NCI-H2227 treated with DMSO at 0.1 percent for 48 hours (cell line): ENCODE measurements at regions not wholly inside any gene's neighbourhood (a gene's known extent, or its start where the extent isn't known, plus 50 kb on each side); places are given as distances from the start of the nearest gene placed in this dataset.

Experiments
- DNase-seq: peaks from one replicate; lab custom pipeline; 2025; lab: John Stamatoyannopoulos, UW

DNA sequence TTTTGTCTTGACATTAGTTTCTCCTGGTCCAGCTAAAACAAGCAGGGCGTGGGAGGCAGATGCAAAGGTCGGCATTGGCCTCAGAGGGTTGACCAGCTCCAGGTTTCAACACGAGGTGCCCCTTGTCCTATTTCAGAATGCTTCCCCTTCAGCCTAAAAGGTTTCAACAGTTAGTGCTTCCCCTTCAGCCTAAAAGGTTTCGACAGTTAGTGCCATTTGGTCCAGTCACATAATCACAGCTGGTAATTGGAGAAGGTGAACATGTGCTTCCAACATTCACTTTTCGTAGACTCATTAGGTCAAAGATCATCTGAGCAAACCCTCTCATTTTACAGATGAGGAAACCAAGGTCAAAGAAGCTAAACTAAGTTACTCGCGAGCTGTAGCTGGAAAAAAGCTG lies 270.3 kb upstream of the MAP3K1 start:
- DNase-seq = no peak

GRCh38 chr5:56543441-56544388 lies 271.6 kb upstream of the MAP3K1 start:
- DNase-seq = no peak

- no peak for DNase-seq
Measured at GRCh38 chr5:56540266-56540665, 275.1 kb upstream of the MAP3K1 start.

GRCh38 chr5:56538580-56538979 lies 276.8 kb upstream of the MAP3K1 start:
- DNase-seq = no peak

DNA sequence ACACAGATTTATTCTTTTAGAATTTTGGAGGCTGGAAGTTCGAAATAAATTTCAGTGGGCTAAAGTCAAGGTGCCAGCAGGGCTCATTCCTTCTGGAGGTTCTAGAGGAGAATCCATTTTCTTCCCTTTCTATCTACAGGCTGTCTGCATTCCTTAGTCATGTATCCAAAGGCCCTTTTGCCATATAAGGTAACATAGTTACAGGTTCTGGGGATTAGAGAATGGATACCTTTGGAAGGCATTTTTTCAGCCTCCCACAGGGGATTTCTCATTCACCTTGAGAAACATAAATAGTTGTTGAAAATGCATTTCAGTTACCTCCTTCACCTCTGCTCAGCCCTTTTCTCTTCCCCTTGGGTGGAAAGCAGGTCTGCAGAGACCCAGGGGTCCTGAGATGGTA lies 280.0 kb upstream of the MAP3K1 start:
- DNase-seq = no peak

DNA sequence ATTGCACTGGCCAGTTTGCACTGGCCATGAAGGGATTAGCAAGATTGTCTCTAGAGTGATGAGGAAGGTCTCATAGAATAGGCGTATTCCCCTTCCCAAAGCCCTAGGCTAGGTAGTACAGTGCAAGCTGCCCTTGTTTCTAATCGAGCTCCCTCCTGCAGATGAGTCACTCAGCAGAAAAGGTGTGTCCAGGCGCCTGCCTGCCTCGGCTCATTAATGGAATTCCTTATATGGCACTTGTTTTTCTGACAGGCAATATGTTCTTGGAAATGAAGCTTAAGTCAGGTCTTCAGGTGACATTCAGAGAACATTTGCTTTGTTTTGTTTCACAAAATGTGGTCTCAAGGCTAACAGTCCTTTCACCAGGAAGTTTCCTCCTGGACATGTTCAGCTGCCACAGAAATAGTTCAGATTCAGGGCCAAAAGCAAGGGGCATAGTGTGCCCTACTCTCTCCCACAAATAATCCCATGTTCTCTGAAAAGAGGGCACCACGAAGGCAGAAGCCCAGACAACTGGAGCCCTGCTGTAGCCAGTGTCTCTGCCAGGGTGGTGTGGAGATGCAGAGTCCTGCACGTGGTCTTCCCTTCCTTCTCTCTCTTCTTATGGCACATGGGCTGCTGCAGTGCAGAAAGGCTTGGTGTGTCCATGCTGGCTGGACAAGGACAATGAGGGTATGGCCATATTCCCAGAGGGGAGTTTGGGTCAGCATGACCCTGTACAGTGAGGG lies 281.1 kb upstream of the MAP3K1 start:
- no peak for DNase-seq

DNA sequence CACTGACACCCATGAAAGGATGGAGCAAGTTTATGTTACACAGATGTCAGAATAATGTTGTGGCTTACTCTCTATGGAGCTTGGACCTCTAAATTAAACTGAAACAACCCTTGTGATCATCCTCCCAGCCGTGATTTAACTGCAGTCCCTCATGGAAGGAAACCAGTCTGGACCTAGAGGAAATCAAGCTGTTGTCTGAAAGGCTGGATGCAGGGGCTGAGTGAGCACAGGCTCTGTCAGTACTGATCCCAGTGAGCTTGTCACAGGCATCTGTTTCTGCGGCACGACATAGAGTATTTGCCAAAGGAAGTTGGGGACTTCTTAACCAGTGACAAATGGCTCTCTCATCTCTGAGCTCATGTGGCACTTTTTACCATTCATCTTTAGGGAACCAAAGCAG lies 282.9 kb upstream of the MAP3K1 start:
- DNase-seq = no peak

DNA sequence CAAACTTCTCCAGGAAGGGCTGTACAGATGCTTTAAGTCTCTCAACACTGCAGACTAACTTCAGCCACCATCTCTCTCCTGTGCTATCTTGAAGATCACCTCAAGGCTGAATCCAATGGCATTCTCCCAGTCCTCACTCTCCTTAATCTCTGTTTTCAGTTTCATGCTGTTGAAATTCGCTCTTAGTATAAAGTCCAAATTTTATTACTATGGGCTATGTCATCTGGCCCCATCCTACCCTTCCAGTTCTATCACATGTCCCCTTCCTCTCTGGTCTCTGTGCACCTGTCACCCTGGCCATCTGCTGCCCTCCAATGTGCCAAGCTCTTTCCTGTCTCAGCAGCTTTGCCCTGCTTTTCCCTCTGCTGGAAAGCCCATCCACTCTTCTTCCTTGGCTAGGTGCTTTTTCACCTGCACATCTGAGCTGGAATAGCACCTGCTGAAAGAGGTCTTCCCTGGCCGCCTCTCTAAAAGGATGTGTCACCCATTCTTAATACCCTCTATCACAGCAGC lies 284.7 kb upstream of the MAP3K1 start:
- no peak for DNase-seq

DNA sequence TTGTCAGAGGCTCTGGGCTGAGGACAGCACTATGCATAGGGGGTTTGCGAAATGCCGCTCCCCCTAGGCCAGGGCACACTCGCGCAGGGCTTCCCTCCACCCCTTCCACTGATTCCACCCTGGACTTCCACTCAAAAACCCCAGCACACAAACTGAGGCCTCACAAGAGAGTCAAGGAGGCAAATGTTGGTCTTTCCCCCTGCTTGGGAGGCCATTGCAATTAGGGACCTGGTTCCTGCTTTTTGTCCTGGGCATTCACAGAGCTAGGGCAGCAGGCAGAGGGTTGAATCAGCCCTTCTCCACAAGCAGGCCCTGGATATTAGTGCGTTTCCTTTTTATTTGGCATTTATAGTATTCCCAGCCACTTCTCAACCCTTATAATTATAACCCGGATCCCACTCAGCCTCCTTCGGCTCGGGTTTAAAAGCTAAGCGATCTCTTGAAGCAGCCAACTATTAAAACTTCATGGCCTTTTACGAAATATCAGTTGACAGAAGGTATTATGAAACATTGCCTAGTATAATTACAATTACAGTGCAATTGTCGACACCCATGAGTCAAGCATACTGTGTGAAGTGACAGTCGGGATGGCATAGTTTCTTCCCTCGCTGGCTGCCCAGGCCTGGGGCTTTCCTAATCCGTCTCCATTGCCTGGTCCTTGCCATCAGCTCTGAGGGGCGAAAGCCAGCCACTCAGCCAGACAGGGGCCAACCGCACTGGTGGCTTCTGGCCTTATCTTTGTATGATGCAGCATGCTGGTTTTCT lies 285.5 kb upstream of the MAP3K1 start:
- no peak for DNase-seq

DNA sequence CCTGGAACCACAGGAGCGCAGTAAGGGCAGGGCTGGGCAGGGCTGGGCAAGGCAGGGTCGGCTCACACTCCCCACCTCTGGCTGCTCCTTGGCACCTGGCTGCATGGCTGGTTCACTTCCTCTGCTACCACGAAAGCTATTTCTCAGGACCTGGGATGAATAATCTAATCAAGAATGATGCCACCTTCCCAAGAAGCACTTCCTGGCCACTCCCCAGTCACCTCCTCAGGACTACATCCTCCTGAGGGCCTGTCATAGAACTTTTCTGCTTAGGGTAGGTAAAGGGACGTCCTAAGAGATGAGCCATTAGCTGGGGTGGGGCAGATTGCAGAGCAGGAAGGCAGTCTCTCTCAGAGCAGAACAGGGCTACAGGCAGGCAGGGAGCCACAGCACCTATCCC lies 288.2 kb upstream of the MAP3K1 start:
- no peak for DNase-seq

DNA sequence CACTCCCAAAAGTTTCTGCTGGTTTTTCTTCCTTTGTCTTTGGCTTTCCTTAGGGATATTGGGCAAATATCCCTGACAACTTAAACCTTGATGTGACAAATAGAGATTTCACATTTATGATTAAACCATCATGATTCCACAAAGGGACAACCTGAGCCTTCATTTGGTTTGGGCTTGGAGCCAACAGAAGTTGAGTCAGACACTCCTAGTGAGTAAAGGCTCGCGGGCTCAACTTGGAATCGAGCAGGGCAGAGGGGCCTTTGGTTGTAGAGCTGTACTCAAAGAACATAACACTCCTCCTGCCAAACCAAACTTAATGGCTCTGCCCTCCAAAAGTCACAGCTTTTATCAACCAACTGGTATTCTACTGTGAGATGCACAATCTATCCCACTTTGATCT lies 290.2 kb upstream of the MAP3K1 start:
- no peak for DNase-seq

GRCh38 chr5:56523790-56524575 lies 290.9 kb upstream of the ANKRD55 start:
- no peak for DNase-seq

DNA sequence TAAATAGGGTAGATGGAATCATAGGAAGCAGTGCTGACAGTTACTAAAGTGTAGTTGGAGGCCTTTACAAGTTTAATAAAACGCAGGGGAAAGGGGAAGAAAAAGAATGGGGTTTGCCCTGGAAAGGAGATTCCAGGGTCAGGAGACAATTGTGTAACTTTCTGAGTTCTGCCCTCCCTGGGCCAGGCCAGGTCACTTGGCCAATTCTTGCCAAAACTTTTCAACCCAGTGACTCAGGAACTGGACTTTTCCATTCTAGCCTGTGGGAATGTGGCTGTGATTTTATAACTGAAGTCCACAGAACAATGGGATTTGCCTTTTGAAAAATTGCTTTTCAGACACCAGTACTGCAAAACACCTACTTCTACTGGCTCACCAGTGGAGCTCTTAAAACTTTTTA lies 289.8 kb upstream of the ANKRD55 start:
- no peak for DNase-seq

GRCh38 chr5:56522169-56522568 lies 289.0 kb upstream of the ANKRD55 start:
- no peak for DNase-seq

DNA sequence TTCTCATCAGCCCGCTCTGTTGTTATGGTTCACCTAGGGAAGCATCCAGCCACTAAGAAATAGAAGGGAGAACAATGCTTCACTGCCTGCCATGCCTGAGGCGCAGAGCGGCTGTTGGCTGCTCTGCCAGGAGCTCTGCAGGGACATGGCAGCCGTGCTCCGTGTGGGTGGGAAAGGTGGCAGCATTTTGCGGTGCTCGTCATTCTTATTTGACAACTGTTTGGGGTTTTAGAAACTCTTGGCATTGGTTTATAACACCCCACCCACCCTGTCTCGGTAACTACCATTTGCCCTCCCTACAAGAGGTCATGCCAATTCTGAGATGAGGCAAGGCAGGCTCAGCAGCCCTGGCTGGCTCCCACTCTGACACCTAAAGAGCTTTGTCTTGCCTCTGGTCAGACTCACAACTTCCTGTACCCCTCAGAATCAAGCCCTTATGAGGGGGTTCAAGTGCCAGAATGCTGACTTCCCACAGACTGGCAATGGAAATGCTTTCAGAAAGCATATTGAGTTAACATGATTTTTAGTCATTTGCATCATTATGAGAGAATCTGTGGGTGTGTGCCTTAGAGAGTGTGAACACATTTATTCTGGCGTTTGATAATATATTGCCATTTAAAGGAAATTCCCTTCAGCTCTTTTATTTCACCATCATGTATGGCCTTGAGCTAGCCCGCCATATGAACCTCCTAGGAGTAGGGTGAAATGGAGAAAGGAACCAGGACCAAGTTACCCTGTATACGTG lies 288.0 kb upstream of the ANKRD55 start:
- no peak for DNase-seq

DNA sequence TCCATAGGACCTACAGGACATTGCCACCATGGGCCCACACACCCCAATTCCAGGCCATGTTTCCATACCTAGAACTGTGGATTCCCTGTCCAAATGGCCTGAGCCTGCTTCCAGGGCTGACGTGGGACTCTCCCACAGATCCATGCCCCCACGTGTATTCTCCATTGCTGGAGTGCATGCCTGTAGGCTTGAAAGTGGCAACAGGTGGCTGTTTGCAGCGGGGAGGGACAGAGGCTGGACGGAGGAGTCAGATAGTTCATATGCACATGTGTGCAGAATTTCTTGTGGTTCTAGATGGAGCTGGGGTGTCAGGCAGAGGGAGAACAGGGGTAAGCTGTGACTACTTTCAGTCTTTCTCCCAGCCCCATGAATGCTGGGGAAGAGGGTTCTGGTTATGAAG lies 285.7 kb upstream of the ANKRD55 start:
- no peak for DNase-seq

GRCh38 chr5:56517011-56517416 lies 283.9 kb upstream of the ANKRD55 start:
- DNase-seq = no peak

DNA sequence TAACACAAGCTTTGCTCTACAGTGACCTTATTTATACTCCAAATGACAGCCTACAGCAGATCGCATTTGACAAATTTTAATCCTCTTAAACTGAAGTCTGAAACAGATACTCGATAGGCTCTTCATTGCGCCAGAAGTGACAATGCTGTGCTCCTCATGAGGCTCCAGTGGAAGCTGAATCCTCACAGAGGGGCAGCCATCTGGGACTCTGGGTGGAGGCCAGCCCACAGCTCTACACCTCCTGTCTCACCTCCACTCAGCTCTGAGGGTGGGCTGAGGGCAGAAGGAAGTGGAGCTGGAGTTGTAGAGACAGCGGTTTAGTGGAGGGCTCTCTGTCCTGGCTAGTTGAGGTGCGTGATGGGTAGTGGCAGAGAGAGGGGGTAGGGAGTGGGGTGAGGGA lies 283.3 kb upstream of the ANKRD55 start:
- no peak for DNase-seq

DNA sequence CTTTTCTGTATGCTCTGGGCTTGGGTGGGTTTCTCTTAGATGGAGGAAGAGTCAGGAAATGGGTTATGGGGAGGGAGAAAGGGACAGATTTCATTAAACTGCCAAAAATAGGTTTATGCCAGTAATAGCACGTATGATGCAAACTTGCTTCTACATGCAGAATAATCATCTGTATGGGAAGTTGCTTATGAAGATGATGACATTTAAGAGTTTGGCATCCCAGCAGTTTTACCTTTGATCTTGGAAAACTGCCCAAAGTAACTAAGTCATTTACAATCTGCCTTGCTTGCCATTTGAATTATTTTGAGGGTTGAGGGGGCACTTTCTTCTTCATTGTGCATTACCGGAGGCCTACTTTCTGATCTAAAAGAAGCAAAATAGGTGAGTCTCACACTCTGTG lies 282.9 kb upstream of the ANKRD55 start:
- DNase-seq = no peak

DNA sequence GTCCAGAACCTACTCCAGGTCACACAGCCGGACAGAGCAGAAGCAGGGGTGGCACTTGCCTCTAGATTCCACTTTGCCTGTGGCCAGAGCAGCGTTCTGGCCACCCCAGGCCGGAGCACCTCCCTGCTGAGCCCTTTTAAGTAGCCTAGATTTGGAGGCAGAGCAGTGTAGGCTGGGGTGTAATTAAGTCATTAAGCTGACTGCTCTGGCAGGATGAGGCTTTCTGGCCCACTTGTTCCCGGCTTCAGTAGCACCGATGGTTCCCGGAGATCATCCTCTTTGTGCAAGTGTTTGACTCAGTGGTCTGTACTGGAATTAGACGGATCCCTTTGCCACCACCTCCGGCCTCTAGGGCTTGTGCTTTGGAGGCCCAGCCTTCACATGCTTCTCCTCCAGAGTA lies 281.9 kb upstream of the ANKRD55 start:
- no peak for DNase-seq

DNA sequence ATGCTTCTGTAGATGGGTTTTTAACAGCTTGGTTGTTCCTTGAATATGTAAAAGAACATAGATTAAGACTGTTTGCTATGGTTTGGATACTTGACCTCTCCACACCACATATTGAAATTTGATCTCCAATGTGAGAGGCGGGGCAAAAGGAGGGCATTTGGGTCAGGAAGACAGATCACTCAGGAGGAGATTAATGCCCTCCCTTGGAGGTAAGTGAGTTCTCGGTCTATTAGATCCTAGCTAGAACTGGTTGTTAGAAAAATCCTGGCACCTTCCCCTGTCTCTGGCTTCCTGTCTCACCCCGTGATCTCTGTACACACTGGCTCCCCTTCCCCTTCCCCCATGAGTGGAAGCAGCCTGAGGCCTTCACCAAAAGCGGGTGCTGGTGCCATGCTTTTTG lies 281.1 kb upstream of the ANKRD55 start:
- DNase-seq = no peak
